Gastroesophageal sphincter (tissue), 4 donors: ENCODE measurements at regions not wholly inside any gene's neighbourhood (a gene's known extent, or its start where the extent isn't known, plus 50 kb on each side); places are given as distances from the start of the nearest gene placed in this dataset.

Source experiments
- ATAC-seq: fragments of 150-250 bp; one replicate; pipeline ENCODE4 v1.9.1; 2016; ENCODE audit warnings: mild to moderate bottlenecking, moderate library complexity
- H3K27ac ChIP-seq, 4 donors: fragments of 200-600 bp; sonication (generic) in 3 of 4; 1 replicate in 3 of 4; 2 replicates in 1 of 4; pipeline ENCODE4 v1.5.1; 2016 to 2019
- H3K27me3 ChIP-seq: fragments of 200-600 bp; sonication (generic); one replicate; pipeline ENCODE4 v1.5.1; 2019
- H3K36me3 ChIP-seq, 2 donors: fragments of 200-600 bp; sonication (generic); one replicate each; pipeline ENCODE4 v1.5.1; 2019; ENCODE audit warnings: control low read depth in 1 of 2
- H3K4me1 ChIP-seq, 3 donors: fragments of 200-600 bp; sonication (generic); 1 replicate in 2 of 3; 2 replicates in 1 of 3; pipeline ENCODE4 v1.5.1; 2016 to 2019; ENCODE audit warnings: control low read depth in 2 of 3
- H3K4me3 ChIP-seq, 2 donors: fragments of 200-600 bp; sonication (generic); one replicate each; pipeline ENCODE4 v1.5.1; 2019; ENCODE audit warnings: mild to moderate bottlenecking in 1 of 2, moderate library complexity in 1 of 2
- H3K9me3 ChIP-seq, 3 donors: fragments of 200-600 bp; sonication (generic); one replicate each; pipeline ENCODE4 v1.5.1; 2017 to 2019; ENCODE audit warnings: control low read depth in 2 of 3
- CTCF ChIP-seq, 4 experiments: fragments of 200-600 bp in 2 of 4; fragments of 450-650 bp in 2 of 4; sonication (generic) in 1 of 4; IDR thresholded peaks; one replicate each; pipeline ENCODE4 v1.5.1; 2017 to 2019; ENCODE audit warnings: antibody characterized with exemption in 4 of 4, mild to moderate bottlenecking in 2 of 4, moderate library complexity in 2 of 4
- EP300 ChIP-seq: sonication (generic); formaldehyde crosslinking; IDR thresholded peaks from one replicate; pipeline ENCODE4 v1.6.1; 2017; ENCODE audit warnings: antibody characterized with exemption, mild to moderate bottlenecking
- POLR2A ChIP-seq, 2 donors: fragments of 450-650 bp; IDR thresholded peaks; one replicate each; pipeline ENCODE4 v1.6.1; 2017; ENCODE audit warnings: antibody characterized with exemption in 2 of 2, mild to moderate bottlenecking in 2 of 2, moderate library complexity in 1 of 2
- POLR2AphosphoS5 ChIP-seq: sonication (generic); formaldehyde crosslinking; IDR thresholded peaks from one replicate; pipeline ENCODE4 v1.6.1; 2017; ENCODE audit warnings: antibody characterized with exemption
- WGBS, 2 donors: methylation state at CpG; one replicate each; pipeline ENCODE4 v1.1.5; 2018; ENCODE audit warnings: low coverage in 1 of 2; 5-methylcytosine and 5-hydroxymethylcytosine counted together

GRCh38 chr13:73225990-73226389, 167.2 kb downstream of the KLF5 start:
- H3K27ac ChIP-seq, result no peak overlapping the region
- no peaks in the 10 kb centered on the region for H3K27me3 ChIP-seq
- no peaks in the 10 kb centered on the region for H3K4me1 ChIP-seq
- no peak for ATAC-seq
- 92 to 100% methylated on average over 1 of the region's 1 CpG for WGBS, 2 donors
- H3K4me3 ChIP-seq, result no peak overlapping the region
- TF ChIP-seq EP300, result no peak
- TF ChIP-seq POLR2A (IDR thresholded peaks at IDR 0.05), result no peak
- no peak for TF ChIP-seq POLR2AphosphoS5
- no peak for TF ChIP-seq CTCF (IDR thresholded peaks at IDR 0.05)
- H3K36me3 ChIP-seq, result no peaks in the 10 kb centered on the region
- no peaks in the 10 kb centered on the region for H3K9me3 ChIP-seq

DNA sequence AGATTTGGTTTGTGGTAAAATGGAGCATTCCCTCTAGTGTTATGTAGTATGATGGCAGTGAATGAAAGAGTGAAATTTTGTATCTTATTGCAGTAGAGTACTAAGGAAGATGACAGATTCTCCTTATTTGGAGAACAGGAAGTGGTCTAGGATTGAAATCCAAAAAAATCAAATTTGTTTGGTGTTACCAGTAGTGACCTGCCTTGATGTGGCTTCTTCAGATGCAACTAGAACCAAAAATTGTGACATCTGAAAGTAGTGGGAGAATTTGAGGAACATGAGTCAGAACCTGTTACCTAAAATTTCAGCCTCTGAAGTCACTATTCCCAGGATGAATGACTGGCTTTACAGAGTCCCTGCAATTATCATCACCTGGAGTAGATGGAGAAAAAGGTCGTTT, 165.9 kb downstream of the KLF5 start:
- no peak for ATAC-seq
- 67 to 86% methylated on average over 1 of the region's 1 CpG for WGBS, 2 donors

DNA sequence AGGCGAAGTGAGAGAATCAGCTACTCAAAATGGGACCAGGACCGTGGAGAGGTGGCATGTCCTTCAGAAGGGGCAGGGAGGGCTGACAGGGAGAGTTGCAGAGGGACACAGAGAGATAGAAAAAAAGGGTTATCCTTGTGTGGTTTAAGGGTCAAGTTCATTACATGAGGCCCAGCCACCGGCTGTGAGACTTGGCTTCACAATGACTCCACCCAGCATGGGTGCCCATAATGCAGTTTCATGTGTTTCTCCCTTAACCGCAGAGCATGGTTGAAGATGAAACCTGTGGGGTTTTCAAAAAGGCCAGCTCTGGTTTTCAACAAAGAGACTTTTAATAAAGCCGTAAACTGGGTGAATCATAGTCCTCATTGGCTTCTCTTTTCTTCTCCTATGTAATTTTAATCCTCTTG, 164.6 kb downstream of the KLF5 start:
- Histone ChIP-seq H3K27ac (no peak overlapping the region), H3K9me3 (no peaks in the 10 kb centered on the region), H3K27me3 (no peaks in the 10 kb centered on the region), H3K36me3 (no peaks in the 10 kb centered on the region), H3K4me3 (no peak overlapping the region), H3K4me1 (no peaks in the 10 kb centered on the region)
- WGBS, 2 donors, result 81 to 94% methylated on average over 3 to 5 of the region's 5 CpGs
- TF ChIP-seq POLR2AphosphoS5 (no peak), CTCF (IDR thresholded peaks at IDR 0.05) (no peak), EP300 (no peak), POLR2A (IDR thresholded peaks at IDR 0.05) (no peak)
- no peak for ATAC-seq

More for the DNA sequence above, 165.9 kb downstream of the KLF5 start:
- H3K27me3 ChIP-seq, result no peaks in the 10 kb centered on the region
- no peak overlapping the region for H3K4me3 ChIP-seq
- TF ChIP-seq CTCF (IDR thresholded peaks at IDR 0.05), result no peak
- no peak for TF ChIP-seq POLR2AphosphoS5
- TF ChIP-seq POLR2A (IDR thresholded peaks at IDR 0.05), result no peak
- no peak for TF ChIP-seq EP300
- no peak overlapping the region for H3K27ac ChIP-seq
- no peaks in the 10 kb centered on the region for H3K4me1 ChIP-seq
- no peaks in the 10 kb centered on the region for H3K36me3 ChIP-seq
- no peaks in the 10 kb centered on the region for H3K9me3 ChIP-seq

- TF ChIP-seq POLR2A (IDR thresholded peaks at IDR 0.05) (no peak), EP300 (no peak), POLR2AphosphoS5 (no peak), CTCF (IDR thresholded peaks at IDR 0.05) (no peak)
- WGBS, 2 donors, result 90 to 100% methylated on average over 2 to 5 of the region's 6 CpGs
- Histone ChIP-seq H3K4me1 (no peaks in the 10 kb centered on the region), H3K36me3 (no peaks in the 10 kb centered on the region), H3K27ac (no peak overlapping the region), H3K4me3 (no peak overlapping the region), H3K27me3 (no peaks in the 10 kb centered on the region), H3K9me3 (no peaks in the 10 kb centered on the region)
- no peak for ATAC-seq
Observed at GRCh38 chr13:73222627-73223305, 164.0 kb downstream of the KLF5 start.

- no peak for ATAC-seq
- H3K27ac ChIP-seq, result no peak overlapping the region
- no peaks in the 10 kb centered on the region for H3K27me3 ChIP-seq
- no peaks in the 10 kb centered on the region for H3K36me3 ChIP-seq
- H3K9me3 ChIP-seq, result no peaks in the 10 kb centered on the region
- H3K4me3 ChIP-seq, result no peak overlapping the region
- TF ChIP-seq EP300 (no peak), CTCF (IDR thresholded peaks at IDR 0.05) (no peak), POLR2AphosphoS5 (no peak), POLR2A (IDR thresholded peaks at IDR 0.05) (no peak)
- 48 to 70% methylated on average over 7 of the region's 8 CpGs for WGBS, 2 donors
- H3K4me1 ChIP-seq, result no peaks in the 10 kb centered on the region
Observed at GRCh38 chr13:73220966-73221720, 162.3 kb downstream of the KLF5 start.
